Tibial nerve (tissue), 4 donors: ENCODE measurements at regions not wholly inside any gene's neighbourhood (a gene's known extent, or its start where the extent isn't known, plus 50 kb on each side); places are given as distances from the start of the nearest gene placed in this dataset.
"Not testable (repeated sequence)": the region's sequence is repeated elsewhere in the genome, so short reads cannot be mapped to it uniquely, and the experiment has no call there.

Source experiments
- DNase-seq, 2 donors: peaks; one replicate each; pipeline ENCODE4 v3.0.0-alpha.2; 2019; ENCODE audit warnings: low spot score in 2 of 2
- H3K27ac ChIP-seq, 4 donors: fragments of 200-600 bp; sonication (generic) in 3 of 4; one replicate each; pipeline ENCODE4 v1.5.1; 2017 to 2019; ENCODE audit warnings: mild to moderate bottlenecking in 1 of 4
- H3K27me3 ChIP-seq, 2 donors: fragments of 200-600 bp; sonication (generic) in 1 of 2; one replicate each; pipeline versions ENCODE4 v1.5.1 to v1.6.0; 2017 to 2019
- H3K36me3 ChIP-seq, 3 donors: fragments of 200-600 bp; sonication (generic); one replicate each; pipeline ENCODE4 v1.5.1; 2018 to 2019
- H3K4me1 ChIP-seq, 4 donors: fragments of 200-600 bp; sonication (generic) in 3 of 4; one replicate each; pipeline ENCODE4 v1.5.1; 2017 to 2019
- H3K4me3 ChIP-seq, 4 donors: fragments of 200-600 bp; sonication (generic) in 3 of 4; one replicate each; pipeline ENCODE4 v1.5.1; 2017 to 2019; ENCODE audit warnings: mild to moderate bottlenecking in 1 of 4, moderate library complexity in 1 of 4
- H3K9me3 ChIP-seq, 4 donors: fragments of 200-600 bp; sonication (generic) in 3 of 4; one replicate each; pipeline ENCODE4 v1.5.1; 2017 to 2019
- CTCF ChIP-seq, 5 experiments: fragments of 200-600 bp in 3 of 5; fragments of 450-650 bp in 2 of 5; sonication (generic) in 3 of 5; IDR thresholded peaks; one replicate each; pipeline ENCODE4 v1.5.1; 2016 to 2019; ENCODE audit warnings: antibody characterized with exemption in 5 of 5, mild to moderate bottlenecking in 3 of 5, moderate library complexity in 2 of 5
- EP300 ChIP-seq, 2 donors: sonication (generic); formaldehyde crosslinking; IDR thresholded peaks; one replicate each; pipeline ENCODE4 v1.6.1; 2017; ENCODE audit warnings: antibody characterized with exemption in 2 of 2, mild to moderate bottlenecking in 1 of 2
- POLR2A ChIP-seq, 2 donors: fragments of 450-650 bp; IDR thresholded peaks; one replicate each; pipeline ENCODE4 v1.6.1; 2017; ENCODE audit warnings: antibody characterized with exemption in 2 of 2, mild to moderate bottlenecking in 2 of 2, moderate library complexity in 2 of 2
- WGBS, 2 donors: methylation state at CpG; one replicate each; pipeline ENCODE4 v1.1.5; 2018; 5-methylcytosine and 5-hydroxymethylcytosine counted together

- no peak for TF ChIP-seq EP300 (IDR thresholded peaks at IDR 0.05)
- TF ChIP-seq CTCF (IDR thresholded peaks at IDR 0.05): no peak
- TF ChIP-seq POLR2A (IDR thresholded peaks at IDR 0.05): no peak
- Histone ChIP-seq H3K27me3 (no peaks in the 10 kb centered on the region), H3K27ac (no peak overlapping the region), H3K4me1 (no peaks in the 10 kb centered on the region), H3K4me3 (no peak overlapping the region), H3K36me3 (no peaks in the 10 kb centered on the region), H3K9me3 (peaks cover 0 to 13% (median 0%) of the 10 kb centered on the region in 4 donors)
- no peak for DNase-seq
- WGBS, 2 donors: 97% methylated on average over 4 of the region's 4 CpGs
Observed at GRCh38 chr7:138214926-138215325, 138.7 kb downstream of the AKR1D1 start.

- peaks cover 0 to 26% (median 0%) of the 10 kb centered on the region in 4 donors for H3K9me3 ChIP-seq
- H3K36me3 ChIP-seq, DNase-seq, H3K4me3 ChIP-seq, H3K27me3 ChIP-seq, H3K4me1 ChIP-seq, H3K27ac ChIP-seq: not testable (repeated sequence)
- 86 to 94% methylated on average over 3 of the region's 3 CpGs for WGBS, 2 donors
Observed at GRCh38 chr7:138220321-138220720, 144.1 kb downstream of the AKR1D1 start.

- H3K36me3 ChIP-seq, H3K27me3 ChIP-seq, H3K4me3 ChIP-seq, H3K4me1 ChIP-seq, DNase-seq, H3K27ac ChIP-seq: not testable (repeated sequence)
- peaks cover 0 to 26% (median 0%) of the 10 kb centered on the region in 4 donors for H3K9me3 ChIP-seq
- WGBS, 2 donors: 85 to 86% methylated on average over 4 of the region's 4 CpGs
Observed at GRCh38 chr7:138221388-138221787, 145.1 kb downstream of the AKR1D1 start.

- Histone ChIP-seq H3K27ac (no peak overlapping the region), H3K36me3 (no peaks in the 10 kb centered on the region), H3K9me3 (peaks cover 0 to 23% (median 0%) of the 10 kb centered on the region in 4 donors), H3K4me1 (no peaks in the 10 kb centered on the region), H3K4me3 (no peak overlapping the region), H3K27me3 (no peaks in the 10 kb centered on the region)
- DNase-seq: no peak
- TF ChIP-seq POLR2A (IDR thresholded peaks at IDR 0.05): no peak
- TF ChIP-seq EP300 (IDR thresholded peaks at IDR 0.05): no peak
- TF ChIP-seq CTCF (IDR thresholded peaks at IDR 0.05): no peak
- 74 to 83% methylated on average over 2 of the region's 2 CpGs for WGBS, 2 donors
Observed at GRCh38 chr7:138223402-138223879, 147.2 kb downstream of the AKR1D1 start.

GRCh38 chr7:138226001-138226476 is 149.8 kb downstream of the AKR1D1 start:
- peaks cover 0 to 2% (median 0%) of the 10 kb centered on the region in 4 donors for H3K9me3 ChIP-seq

GRCh38 chr7:138226745-138227279 is 150.6 kb downstream of the AKR1D1 start:
- TF ChIP-seq CTCF (IDR thresholded peaks at IDR 0.05) (no peak), POLR2A (IDR thresholded peaks at IDR 0.05) (no peak), EP300 (IDR thresholded peaks at IDR 0.05) (no peak)
- Histone ChIP-seq H3K9me3 (no peaks in the 10 kb centered on the region), H3K4me1 (no peaks in the 10 kb centered on the region), H3K27me3 (no peaks in the 10 kb centered on the region), H3K27ac (no peak overlapping the region), H3K36me3 (no peaks in the 10 kb centered on the region), H3K4me3 (no peak overlapping the region)
- no peak for DNase-seq
- WGBS, 2 donors: 69 to 72% methylated on average over 4 of the region's 4 CpGs

More at GRCh38 chr7:138226001-138226476, 149.8 kb downstream of the AKR1D1 start:
- WGBS, 2 donors: 66 to 67% methylated on average over 5 of the region's 5 CpGs
- Histone ChIP-seq H3K27me3 (no peaks in the 10 kb centered on the region), H3K27ac (no peak overlapping the region), H3K4me1 (no peaks in the 10 kb centered on the region), H3K4me3 (no peak overlapping the region), H3K36me3 (no peaks in the 10 kb centered on the region)
- no peak for DNase-seq
- TF ChIP-seq EP300 (IDR thresholded peaks at IDR 0.05): no peak
- no peak for TF ChIP-seq POLR2A (IDR thresholded peaks at IDR 0.05)
- no peak for TF ChIP-seq CTCF (IDR thresholded peaks at IDR 0.05)
